Neural progenitor cell (in vitro differentiated cells): ENCODE measurements at regions not wholly inside any gene's neighbourhood (a gene's known extent, or its start where the extent isn't known, plus 50 kb on each side); places are given as distances from the start of the nearest gene placed in this dataset.

Experiments
- DNase-seq: peaks from one replicate; pipeline ENCODE4 v3.0.0-alpha.2; 2016; ENCODE audit warnings: low spot score
- H2AFZ ChIP-seq: fragments of 200-600 bp; sonication (generic); replicated peaks from 2 replicates; pipeline ENCODE4 v1.6.1; 2016; ENCODE audit warnings: antibody characterized with exemption
- H3F3A ChIP-seq: fragments of 200-600 bp; sonication (generic); 2 replicates; pipeline ENCODE4 v1.6.1; 2016; ENCODE audit warnings: antibody characterized with exemption, low read depth
- H3K27ac ChIP-seq: fragments of 200-600 bp; sonication (generic); 2 replicates; pipeline ENCODE4 v1.5.1; 2016; ENCODE audit warnings: mild to moderate bottlenecking
- H3K27me3 ChIP-seq: fragments of 200-600 bp; sonication (generic); 2 replicates; pipeline ENCODE4 v1.6.1; 2016; ENCODE audit warnings: mild to moderate bottlenecking, moderate library complexity
- H3K36me3 ChIP-seq: fragments of 200-600 bp; sonication (generic); 2 replicates; pipeline ENCODE4 v1.5.1; 2016
- H3K4me1 ChIP-seq: fragments of 200-600 bp; sonication (generic); 2 replicates; pipeline ENCODE4 v1.6.1; 2016; ENCODE audit warnings: mixed run types
- H3K4me2 ChIP-seq: fragments of 200-600 bp; sonication (generic); 2 replicates; pipeline ENCODE4 v1.6.1; 2016
- H3K4me3 ChIP-seq: fragments of 200-600 bp; sonication (generic); 2 replicates; pipeline ENCODE4 v1.5.1; 2016
- H3K79me2 ChIP-seq: fragments of 200-600 bp; sonication (generic); 2 replicates; pipeline ENCODE4 v1.6.1; 2016; ENCODE audit warnings: low read depth
- H3K9ac ChIP-seq: fragments of 200-600 bp; sonication (generic); 2 replicates; pipeline ENCODE4 v1.6.1; 2016
- H3K9me3 ChIP-seq: fragments of 200-600 bp; sonication (generic); 2 replicates; pipeline ENCODE4 v1.5.1; 2016; ENCODE audit warnings: low read depth
- H4K20me1 ChIP-seq: fragments of 200-600 bp; sonication (generic); 2 replicates; pipeline ENCODE4 v1.6.1; 2016; ENCODE audit warnings: low read depth
- H3K27ac Mint-ChIP-seq: 3 replicates; pipeline ENCODE4 v1.8.0; 2021; ENCODE audit warnings: mixed read lengths
- H3K27me3 Mint-ChIP-seq: 2 replicates; pipeline ENCODE4 v1.8.0; 2022; ENCODE audit warnings: low read depth, mild to moderate bottlenecking, inconsistent platforms, moderate library complexity, mixed read lengths; ENCODE audit not compliant: insufficient read depth
- H3K36me3 Mint-ChIP-seq: 3 replicates; pipeline ENCODE4 v1.8.0; 2021; ENCODE audit warnings: mixed read lengths
- H3K4me1 Mint-ChIP-seq: 3 replicates; pipeline ENCODE4 v1.8.0; 2021; ENCODE audit warnings: mixed read lengths
- H3K4me3 Mint-ChIP-seq: 3 replicates; pipeline ENCODE4 v1.8.0; 2021; ENCODE audit warnings: mild to moderate bottlenecking, moderate library complexity, mixed read lengths
- H3K9me3 Mint-ChIP-seq: 3 replicates; pipeline ENCODE4 v1.8.0; 2020; ENCODE audit warnings: mixed read lengths
- CTCF ChIP-seq: fragments of 200-600 bp; sonication (generic); IDR thresholded peaks from 2 replicates; pipeline ENCODE4 v1.5.1; 2017; ENCODE audit warnings: antibody characterized with exemption, mild to moderate bottlenecking
- EZH2 ChIP-seq: fragments of 200-600 bp; sonication (generic); IDR thresholded peaks from 2 replicates; pipeline ENCODE4 v1.6.1; 2017; ENCODE audit warnings: antibody characterized with exemption, mild to moderate bottlenecking, moderate library complexity
- EZH2phosphoT487 ChIP-seq: fragments of 200-600 bp; sonication (generic); IDR thresholded peaks from 2 replicates; pipeline ENCODE4 v1.6.1; 2017; ENCODE audit warnings: antibody characterized with exemption

GRCh38 chr2:109062145-109062858 is 66.7 kb upstream of the SH3RF3 start:
- Mint-ChIP-seq H3K9me3 (no peaks in the 10 kb centered on the region), H3K4me1 (peaks cover 57% of the 10 kb centered on the region), H3K4me3 (no peak overlapping the region), H3K27me3 (peaks cover 20% of the 10 kb centered on the region), H3K36me3 (no peaks in the 10 kb centered on the region), H3K27ac (peak overlapping the region; percentile 80)
- H3K79me2 ChIP-seq, result no peaks in the 10 kb centered on the region
- peak; percentile 44 for DNase-seq
- no peak overlapping the region for H3K4me2 ChIP-seq
- H3K27ac ChIP-seq, result no peak overlapping the region
- no peak overlapping the region for H3K4me3 ChIP-seq
- peaks cover 28% of the 10 kb centered on the region for H3K4me1 ChIP-seq
- no peak overlapping the region for H3K9ac ChIP-seq
- no peaks in the 10 kb centered on the region for H3K27me3 ChIP-seq
- no peak overlapping the region for H2AFZ ChIP-seq
- TF ChIP-seq CTCF (peak; percentile 42), EZH2 (no peak)
- H3K36me3 ChIP-seq, result no peaks in the 10 kb centered on the region
- no peaks in the 10 kb centered on the region for H4K20me1 ChIP-seq
- no peaks in the 10 kb centered on the region for H3K9me3 ChIP-seq
- peaks cover 25% of the 10 kb centered on the region for H3F3A ChIP-seq

DNA sequence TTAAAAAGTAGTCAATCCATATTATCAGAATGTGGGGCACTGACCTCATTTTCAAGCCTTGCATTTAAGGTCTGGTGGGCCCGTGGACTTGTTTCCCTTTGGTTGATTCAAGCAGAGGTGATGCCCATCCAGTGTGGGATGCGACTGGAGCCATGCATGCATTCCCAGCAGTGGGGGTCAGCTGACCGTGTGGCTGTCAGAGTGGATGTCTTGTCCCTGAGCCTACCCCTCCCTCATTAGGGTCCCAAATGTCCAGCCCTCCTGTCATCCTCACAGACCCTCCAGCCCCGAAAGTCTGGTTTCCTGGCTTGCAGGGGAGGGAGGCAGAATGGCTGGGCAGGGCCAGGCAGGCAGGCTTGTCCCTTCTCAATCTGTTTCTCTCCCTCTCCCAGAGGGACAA is 67.3 kb upstream of the SH3RF3 start:
- Mint-ChIP-seq H3K27ac (peak overlapping the region; percentile 80), H3K4me3 (no peak overlapping the region), H3K27me3 (peaks cover 20% of the 10 kb centered on the region), H3K36me3 (no peaks in the 10 kb centered on the region), H3K9me3 (no peaks in the 10 kb centered on the region), H3K4me1 (peaks cover 53% of the 10 kb centered on the region)
- H3K4me3 ChIP-seq, result no peak overlapping the region
- no peak overlapping the region for H3K27ac ChIP-seq
- H4K20me1 ChIP-seq, result no peaks in the 10 kb centered on the region
- H3K9me3 ChIP-seq, result no peaks in the 10 kb centered on the region
- TF ChIP-seq EZH2phosphoT487 (no peak), EZH2 (no peak), CTCF (no peak)
- no peaks in the 10 kb centered on the region for H3K36me3 ChIP-seq
- H3K79me2 ChIP-seq, result no peaks in the 10 kb centered on the region
- DNase-seq, result no peak
- H3K9ac ChIP-seq, result no peak overlapping the region
- no peak overlapping the region for H2AFZ ChIP-seq
- no peaks in the 10 kb centered on the region for H3K27me3 ChIP-seq
- H3F3A ChIP-seq, result peaks cover 23% of the 10 kb centered on the region
- H3K4me2 ChIP-seq, result no peak overlapping the region
- H3K4me1 ChIP-seq, result peaks cover 28% of the 10 kb centered on the region

DNA sequence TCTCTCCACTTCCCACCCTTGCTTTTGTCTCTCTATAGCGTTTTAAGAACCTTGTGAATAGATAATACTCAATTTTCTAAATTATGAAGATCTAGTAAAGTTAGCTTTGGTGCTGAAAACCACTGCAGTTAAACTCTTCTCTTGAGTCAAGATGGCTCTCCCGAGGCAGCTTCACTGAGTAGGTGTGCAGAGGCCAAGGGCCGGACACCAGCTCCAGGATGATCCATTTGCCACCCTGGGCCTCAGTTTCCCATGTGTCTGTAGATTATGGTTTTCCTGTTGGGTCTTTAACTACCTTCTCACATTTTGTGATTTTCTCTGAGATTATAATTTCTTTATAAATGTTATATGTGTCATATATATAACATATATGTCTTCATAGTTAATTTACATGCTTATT is 68.5 kb upstream of the SH3RF3 start:
- Histone ChIP-seq H3F3A (peaks cover 18% of the 10 kb centered on the region), H3K27ac (no peak overlapping the region), H3K27me3 (no peaks in the 10 kb centered on the region), H3K4me1 (peaks cover 24% of the 10 kb centered on the region), H3K79me2 (no peaks in the 10 kb centered on the region), H3K9ac (no peak overlapping the region), H3K9me3 (no peaks in the 10 kb centered on the region), H4K20me1 (no peaks in the 10 kb centered on the region), H3K4me2 (no peak overlapping the region), H3K4me3 (no peak overlapping the region), H2AFZ (no peak overlapping the region), H3K36me3 (no peaks in the 10 kb centered on the region)
- TF ChIP-seq CTCF, result no peak
- no peak for TF ChIP-seq EZH2phosphoT487
- TF ChIP-seq EZH2, result no peak
- Mint-ChIP-seq H3K9me3 (no peaks in the 10 kb centered on the region), H3K4me3 (no peak overlapping the region), H3K4me1 (peaks cover 46% of the 10 kb centered on the region), H3K27me3 (peaks cover 22% of the 10 kb centered on the region), H3K36me3 (no peaks in the 10 kb centered on the region), H3K27ac (peak overlapping the region; percentile 53)
- DNase-seq, result no peak
